ENCODE measurements at regions not wholly inside any gene's neighbourhood (a gene's known extent, or its start where the extent isn't known, plus 50 kb on each side); places are given as distances from the start of the nearest gene placed in this dataset.

- Histone ChIP-seq H3K4me1 (ENCODE audit: low read length) (0 out of 2 replicates have a peak, but pooled peaks cover 4% of the 10 kb centered on the region), H3K79me2 (ENCODE audit: low read length) (no peaks in the 10 kb centered on the region), H3K9me2 (replicated peaks; ENCODE audit: insufficient read depth, low read length) (no peaks in the 10 kb centered on the region), H3K9me3 (ENCODE audit: low read length) (no peaks in the 10 kb centered on the region), H3K4me2 (ENCODE audit: low read depth, low read length, poor library complexity, severe bottlenecking) (no peak overlapping the region), H3K9ac (ENCODE audit: low read length) (no peak overlapping the region), H3K4me3 (ENCODE audit: low read length) (no peak overlapping the region), H2AFZ (ENCODE audit: low read length) (no peak overlapping the region), H3K27ac (ENCODE audit: low read length) (no peak overlapping the region), H3K27me3 (ENCODE audit: low read length) (no peaks in the 10 kb centered on the region), H3K36me3 (ENCODE audit: insufficient read depth, low read length) (no peaks in the 10 kb centered on the region), H4K20me1 (ENCODE audit: insufficient read depth, low read depth, low read length) (peaks cover 9% of the 10 kb centered on the region; the same call in 1 of the 2 replicates)
- DNase-seq, result no peak
Measured at GRCh38 chr22:48427731-48428211, 1399.9 kb downstream of the BRD1 start.

DNA sequence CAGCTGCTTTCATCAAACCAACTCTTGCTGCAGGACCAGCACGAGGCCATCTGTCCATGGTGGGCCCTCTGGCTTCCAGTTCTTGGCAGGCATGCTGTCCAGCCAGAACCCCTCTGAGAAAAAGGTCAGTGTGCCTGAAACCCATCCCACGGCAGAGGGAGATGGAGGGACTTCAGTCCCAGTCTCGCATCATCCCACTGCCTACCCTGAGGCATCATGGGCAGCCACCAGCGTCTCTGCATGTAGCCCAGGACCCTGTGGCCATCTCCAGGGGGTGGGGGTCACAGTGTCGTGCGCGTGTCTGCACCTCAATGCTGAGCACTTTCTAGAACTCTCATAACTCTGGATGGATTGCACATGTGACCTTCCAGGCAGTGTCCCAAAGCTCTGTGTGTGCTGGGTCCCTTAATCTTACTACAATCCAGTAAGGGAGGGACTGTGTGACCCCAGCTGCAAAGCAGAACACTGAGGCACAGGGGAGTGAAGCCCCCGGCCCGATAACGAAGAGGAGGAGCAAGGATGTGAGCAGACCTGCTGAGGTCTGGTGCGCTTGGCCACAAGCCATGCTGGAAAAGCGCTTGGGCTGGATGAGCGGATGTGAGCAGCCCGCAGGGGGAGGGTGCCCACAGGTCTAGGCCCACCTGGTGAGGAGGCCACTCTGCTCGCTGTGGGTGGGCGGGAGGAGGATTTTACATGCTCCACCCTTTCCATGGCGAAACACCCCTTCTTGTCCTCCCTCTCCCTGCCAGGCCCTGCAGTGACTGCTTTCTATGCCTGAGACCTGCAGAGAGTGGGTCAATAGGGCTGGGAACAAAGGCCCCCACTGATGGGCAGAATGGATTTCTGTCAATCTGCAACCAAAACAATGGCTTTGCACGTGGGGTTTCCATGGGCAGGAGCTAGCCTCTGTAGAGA lies 1401.0 kb downstream of the BRD1 start:
- Histone ChIP-seq H3K9me2 (replicated peaks; ENCODE audit: insufficient read depth, low read length) (no peaks in the 10 kb centered on the region), H3K36me3 (ENCODE audit: insufficient read depth, low read length) (no peaks in the 10 kb centered on the region), H4K20me1 (ENCODE audit: insufficient read depth, low read depth, low read length) (0 out of 2 replicates have a peak, but pooled peaks cover 4% of the 10 kb centered on the region), H3K9me3 (ENCODE audit: low read length) (no peaks in the 10 kb centered on the region), H3K9ac (ENCODE audit: low read length) (no peak overlapping the region), H3K79me2 (ENCODE audit: low read length) (no peaks in the 10 kb centered on the region), H2AFZ (ENCODE audit: low read length) (no peak overlapping the region), H3K4me2 (ENCODE audit: low read depth, low read length, poor library complexity, severe bottlenecking) (no peak overlapping the region), H3K27me3 (ENCODE audit: low read length) (no peaks in the 10 kb centered on the region), H3K27ac (ENCODE audit: low read length) (no peak overlapping the region), H3K4me1 (ENCODE audit: low read length) (0 out of 2 replicates have a peak, but pooled peaks cover 4% of the 10 kb centered on the region), H3K4me3 (ENCODE audit: low read length) (no peak overlapping the region)
- no peak for DNase-seq

- Histone ChIP-seq H3K79me2 (ENCODE audit: low read length) (no peaks in the 10 kb centered on the region), H3K9me2 (replicated peaks; ENCODE audit: insufficient read depth, low read length) (no peaks in the 10 kb centered on the region), H3K4me2 (ENCODE audit: low read depth, low read length, poor library complexity, severe bottlenecking) (no peak overlapping the region), H4K20me1 (ENCODE audit: insufficient read depth, low read depth, low read length) (0 out of 2 replicates have a peak, but pooled peaks cover 4% of the 10 kb centered on the region), H3K4me3 (ENCODE audit: low read length) (no peak overlapping the region), H3K27me3 (ENCODE audit: low read length) (no peaks in the 10 kb centered on the region), H2AFZ (ENCODE audit: low read length) (no peak overlapping the region), H3K27ac (ENCODE audit: low read length) (no peak overlapping the region), H3K36me3 (ENCODE audit: insufficient read depth, low read length) (no peaks in the 10 kb centered on the region), H3K9me3 (ENCODE audit: low read length) (no peaks in the 10 kb centered on the region), H3K9ac (ENCODE audit: low read length) (no peak overlapping the region), H3K4me1 (ENCODE audit: low read length) (0 out of 2 replicates have a peak, but pooled peaks cover 4% of the 10 kb centered on the region)
- no peak for DNase-seq
Measured at GRCh38 chr22:48425641-48426040, 1402.0 kb downstream of the BRD1 start.

GRCh38 chr22:48425091-48425506 lies 1402.6 kb downstream of the BRD1 start:
- Histone ChIP-seq H2AFZ (ENCODE audit: low read length) (no peak overlapping the region), H4K20me1 (ENCODE audit: insufficient read depth, low read depth, low read length) (0 out of 2 replicates have a peak, but pooled peaks cover 4% of the 10 kb centered on the region), H3K36me3 (ENCODE audit: insufficient read depth, low read length) (no peaks in the 10 kb centered on the region), H3K27me3 (ENCODE audit: low read length) (no peaks in the 10 kb centered on the region), H3K4me3 (ENCODE audit: low read length) (no peak overlapping the region), H3K4me2 (ENCODE audit: low read depth, low read length, poor library complexity, severe bottlenecking) (no peak overlapping the region), H3K9me2 (replicated peaks; ENCODE audit: insufficient read depth, low read length) (no peaks in the 10 kb centered on the region), H3K9me3 (ENCODE audit: low read length) (no peaks in the 10 kb centered on the region), H3K9ac (ENCODE audit: low read length) (no peak overlapping the region), H3K4me1 (ENCODE audit: low read length) (0 out of 2 replicates have a peak, but pooled peaks cover 4% of the 10 kb centered on the region), H3K79me2 (ENCODE audit: low read length) (no peaks in the 10 kb centered on the region), H3K27ac (ENCODE audit: low read length) (no peak overlapping the region)
- DNase-seq, result no peak

- no peaks in the 10 kb centered on the region for H3K79me2 ChIP-seq (ENCODE audit: low read length)
- no peaks in the 10 kb centered on the region for H3K9me3 ChIP-seq (ENCODE audit: low read length)
- H3K27ac ChIP-seq (ENCODE audit: low read length), result no peak overlapping the region
- no peaks in the 10 kb centered on the region for H3K9me2 ChIP-seq (replicated peaks; ENCODE audit: insufficient read depth, low read length)
- H2AFZ ChIP-seq (ENCODE audit: low read length), result no peak overlapping the region
- 0 out of 2 replicates have a peak, but pooled peaks cover 4% of the 10 kb centered on the region for H3K4me1 ChIP-seq (ENCODE audit: low read length)
- no peak for DNase-seq
- no peaks in the 10 kb centered on the region for H3K27me3 ChIP-seq (ENCODE audit: low read length)
- H4K20me1 ChIP-seq (ENCODE audit: insufficient read depth, low read depth, low read length), result 0 out of 2 replicates have a peak, but pooled peaks cover 2% of the 10 kb centered on the region
- H3K4me3 ChIP-seq (ENCODE audit: low read length), result no peak overlapping the region
- no peak overlapping the region for H3K9ac ChIP-seq (ENCODE audit: low read length)
- no peaks in the 10 kb centered on the region for H3K36me3 ChIP-seq (ENCODE audit: insufficient read depth, low read length)
- H3K4me2 ChIP-seq (ENCODE audit: low read depth, low read length, poor library complexity, severe bottlenecking), result no peak overlapping the region
Measured at GRCh38 chr22:48424661-48425060, 1403.0 kb downstream of the BRD1 start.

DNA sequence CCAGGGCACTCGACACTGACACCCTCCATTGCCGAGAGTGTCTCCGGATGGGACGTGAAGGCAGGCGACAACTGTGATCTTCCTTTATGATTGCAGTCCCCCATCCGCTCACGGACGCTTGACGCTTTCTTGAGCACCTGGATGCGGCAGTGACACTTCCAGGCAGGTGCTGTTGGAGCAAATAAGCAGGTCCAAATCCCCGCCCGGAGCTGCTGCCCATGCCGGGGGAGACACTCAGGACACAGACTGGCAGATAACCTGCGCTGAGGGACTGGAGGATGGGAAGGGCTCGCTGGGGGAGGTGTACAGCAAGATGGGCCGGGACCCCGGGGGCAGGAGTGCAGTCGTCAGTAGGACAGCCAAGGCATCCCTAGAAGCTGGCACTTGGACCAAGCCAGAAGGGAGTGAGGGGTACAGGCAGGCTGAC lies 1403.5 kb downstream of the BRD1 start:
- Histone ChIP-seq H3K9ac (ENCODE audit: low read length) (no peak overlapping the region), H3K27me3 (ENCODE audit: low read length) (no peaks in the 10 kb centered on the region), H3K4me3 (ENCODE audit: low read length) (no peak overlapping the region), H3K9me3 (ENCODE audit: low read length) (no peaks in the 10 kb centered on the region), H3K4me2 (ENCODE audit: low read depth, low read length, poor library complexity, severe bottlenecking) (no peak overlapping the region), H3K4me1 (ENCODE audit: low read length) (0 out of 2 replicates have a peak, but pooled peaks cover 4% of the 10 kb centered on the region), H3K9me2 (replicated peaks; ENCODE audit: insufficient read depth, low read length) (no peaks in the 10 kb centered on the region), H3K79me2 (ENCODE audit: low read length) (no peaks in the 10 kb centered on the region), H4K20me1 (ENCODE audit: insufficient read depth, low read depth, low read length) (no peaks in the 10 kb centered on the region), H2AFZ (ENCODE audit: low read length) (no peak overlapping the region), H3K27ac (ENCODE audit: low read length) (no peak overlapping the region), H3K36me3 (ENCODE audit: insufficient read depth, low read length) (no peaks in the 10 kb centered on the region)
- no peak for DNase-seq

GRCh38 chr22:48423481-48423911 lies 1404.2 kb downstream of the BRD1 start:
- Histone ChIP-seq H3K9me3 (ENCODE audit: low read length) (no peaks in the 10 kb centered on the region), H3K27me3 (ENCODE audit: low read length) (no peaks in the 10 kb centered on the region), H3K4me3 (ENCODE audit: low read length) (no peak overlapping the region), H3K27ac (ENCODE audit: low read length) (no peak overlapping the region), H2AFZ (ENCODE audit: low read length) (no peak overlapping the region), H3K9me2 (replicated peaks; ENCODE audit: insufficient read depth, low read length) (no peaks in the 10 kb centered on the region), H4K20me1 (ENCODE audit: insufficient read depth, low read depth, low read length) (no peaks in the 10 kb centered on the region), H3K36me3 (ENCODE audit: insufficient read depth, low read length) (no peaks in the 10 kb centered on the region), H3K79me2 (ENCODE audit: low read length) (no peaks in the 10 kb centered on the region), H3K4me1 (ENCODE audit: low read length) (0 out of 2 replicates have a peak, but pooled peaks cover 4% of the 10 kb centered on the region), H3K4me2 (ENCODE audit: low read depth, low read length, poor library complexity, severe bottlenecking) (no peak overlapping the region), H3K9ac (ENCODE audit: low read length) (no peak overlapping the region)
- no peak for DNase-seq

- H3K4me1 ChIP-seq (ENCODE audit: low read length), result 0 out of 2 replicates have a peak, but pooled peaks cover 4% of the 10 kb centered on the region
- H3K4me3 ChIP-seq (ENCODE audit: low read length), result no peak overlapping the region
- no peaks in the 10 kb centered on the region for H3K79me2 ChIP-seq (ENCODE audit: low read length)
- H3K27ac ChIP-seq (ENCODE audit: low read length), result no peak overlapping the region
- no peaks in the 10 kb centered on the region for H3K27me3 ChIP-seq (ENCODE audit: low read length)
- H4K20me1 ChIP-seq (ENCODE audit: insufficient read depth, low read depth, low read length), result no peaks in the 10 kb centered on the region
- no peak overlapping the region for H2AFZ ChIP-seq (ENCODE audit: low read length)
- H3K9me2 ChIP-seq (replicated peaks; ENCODE audit: insufficient read depth, low read length), result no peaks in the 10 kb centered on the region
- H3K9ac ChIP-seq (ENCODE audit: low read length), result no peak overlapping the region
- no peaks in the 10 kb centered on the region for H3K9me3 ChIP-seq (ENCODE audit: low read length)
- H3K36me3 ChIP-seq (ENCODE audit: insufficient read depth, low read length), result no peaks in the 10 kb centered on the region
- no peak for DNase-seq
- no peak overlapping the region for H3K4me2 ChIP-seq (ENCODE audit: low read depth, low read length, poor library complexity, severe bottlenecking)
Measured at GRCh38 chr22:48422900-48423480, 1404.7 kb downstream of the BRD1 start.

Measured in Karpas-422 (cell line).